ENCODE measurements at regions not wholly inside any gene's neighbourhood (a gene's known extent, or its start where the extent isn't known, plus 50 kb on each side); places are given as distances from the start of the nearest gene placed in this dataset.
"Not testable (repeated sequence)": the region's sequence is repeated elsewhere in the genome, so short reads cannot be mapped to it uniquely, and the experiment has no call there.

- H3K4me1 ChIP-seq (ENCODE audit: control insufficient read depth in 1 of 2, insufficient read depth in 2 of 2, low read length in 2 of 2); H3K27ac ChIP-seq (ENCODE audit: low read depth, low read length); H3K4me2 ChIP-seq (ENCODE audit: low read length); H3K9ac ChIP-seq (ENCODE audit: low read length); H4K91ac ChIP-seq (ENCODE audit: low read depth, low read length); H2BK5ac ChIP-seq (ENCODE audit: low read depth, low read length, poor library complexity); H3K27me3 ChIP-seq (ENCODE audit: insufficient read depth, low read length); H2BK120ac ChIP-seq (ENCODE audit: insufficient read depth, low read length, poor library complexity); H3K79me1 ChIP-seq (ENCODE audit: low read length); H2BK12ac ChIP-seq (ENCODE audit: low read length); H2AFZ ChIP-seq (ENCODE audit: insufficient read depth, low read length, poor library complexity); H4K12ac ChIP-seq (ENCODE audit: low read depth, low read length); H2AK5ac ChIP-seq (ENCODE audit: low read length); H3K4me3 ChIP-seq (ENCODE audit: low read depth, low read length); H3K14ac ChIP-seq (ENCODE audit: low read length); H3K23ac ChIP-seq (ENCODE audit: low read length); H4K8ac ChIP-seq (ENCODE audit: low read depth, low read length); H3K4ac ChIP-seq (ENCODE audit: low read depth, low read length); H3K79me2 ChIP-seq (ENCODE audit: control insufficient read depth, insufficient read depth, low read length, poor library complexity); H3K36me3 ChIP-seq (ENCODE audit: control insufficient read depth in 1 of 2, insufficient read depth in 2 of 2, low read length in 2 of 2); DNase-seq; H3K18ac ChIP-seq (ENCODE audit: low read length); H3K9me3 ChIP-seq (ENCODE audit: insufficient read depth, low read depth, low read length): not testable (repeated sequence)
- WGBS (ENCODE audit: extremely low coverage, insufficient coverage, insufficient read length), result no CpG with 5 or more reads among the region's 17 CpGs
Observed at GRCh38 chr4:154907345-154908045, 126.4 kb downstream of the RBM46 start.

- no peak overlapping the region for H4K91ac ChIP-seq (ENCODE audit: low read depth, low read length)
- H4K8ac ChIP-seq (ENCODE audit: low read depth, low read length), result no peak overlapping the region
- H4K12ac ChIP-seq (ENCODE audit: low read depth, low read length), result no peak overlapping the region
- no peak for DNase-seq
- no peaks in the 10 kb centered on the region for H3K36me3 ChIP-seq (ENCODE audit: control insufficient read depth in 1 of 2, insufficient read depth in 2 of 2, low read length in 2 of 2)
- no peak overlapping the region for H3K14ac ChIP-seq (ENCODE audit: low read length)
- H2BK5ac ChIP-seq (ENCODE audit: low read depth, low read length, poor library complexity), result no peak overlapping the region
- H3K9ac ChIP-seq (ENCODE audit: low read length), result no peak overlapping the region
- no peak overlapping the region for H2BK120ac ChIP-seq (ENCODE audit: insufficient read depth, low read length, poor library complexity)
- H2AK5ac ChIP-seq (ENCODE audit: low read length), result no peak overlapping the region
- no peak overlapping the region for H3K4me3 ChIP-seq (ENCODE audit: low read depth, low read length)
- no peaks in the 10 kb centered on the region for H3K79me1 ChIP-seq (ENCODE audit: low read length)
- no peak overlapping the region for H3K27ac ChIP-seq (ENCODE audit: low read depth, low read length)
- no peaks in the 10 kb centered on the region for H3K9me3 ChIP-seq (ENCODE audit: insufficient read depth, low read depth, low read length)
- no peak overlapping the region for H2AFZ ChIP-seq (ENCODE audit: insufficient read depth, low read length, poor library complexity)
- no peak overlapping the region for H3K23ac ChIP-seq (ENCODE audit: low read length)
- no peak overlapping the region for H2BK12ac ChIP-seq (ENCODE audit: low read length)
- no peak overlapping the region for H3K4me2 ChIP-seq (ENCODE audit: low read length)
- H3K4ac ChIP-seq (ENCODE audit: low read depth, low read length), result no peak overlapping the region
- H3K4me1 ChIP-seq (ENCODE audit: control insufficient read depth in 1 of 2, insufficient read depth in 2 of 2, low read length in 2 of 2), result no peaks in the 10 kb centered on the region
- H3K18ac ChIP-seq (ENCODE audit: low read length), result no peak overlapping the region
- no peaks in the 10 kb centered on the region for H3K27me3 ChIP-seq (ENCODE audit: insufficient read depth, low read length)
- WGBS (ENCODE audit: extremely low coverage, insufficient coverage, insufficient read length), result no CpG with 5 or more reads among the region's 1 CpG
- no peaks in the 10 kb centered on the region for H3K79me2 ChIP-seq (ENCODE audit: control insufficient read depth, insufficient read depth, low read length, poor library complexity)
Observed at GRCh38 chr4:154908168-154908567, 127.1 kb downstream of the RBM46 start.

GRCh38 chr4:154911097-154911496, 130.0 kb downstream of the RBM46 start:
- H2BK120ac ChIP-seq (ENCODE audit: insufficient read depth, low read length, poor library complexity), result no peak overlapping the region
- no peak overlapping the region for H3K4ac ChIP-seq (ENCODE audit: low read depth, low read length)
- no CpG with 5 or more reads among the region's 1 CpG for WGBS (ENCODE audit: extremely low coverage, insufficient coverage, insufficient read length)
- no peak overlapping the region for H3K14ac ChIP-seq (ENCODE audit: low read length)
- H3K79me1 ChIP-seq (ENCODE audit: low read length), result no peaks in the 10 kb centered on the region
- no peak overlapping the region for H4K91ac ChIP-seq (ENCODE audit: low read depth, low read length)
- H2BK12ac ChIP-seq (ENCODE audit: low read length), result no peak overlapping the region
- no peak overlapping the region for H3K23ac ChIP-seq (ENCODE audit: low read length)
- no peak overlapping the region for H2AFZ ChIP-seq (ENCODE audit: insufficient read depth, low read length, poor library complexity)
- H3K27ac ChIP-seq (ENCODE audit: low read depth, low read length), result no peak overlapping the region
- no peak overlapping the region for H4K8ac ChIP-seq (ENCODE audit: low read depth, low read length)
- no peaks in the 10 kb centered on the region for H3K27me3 ChIP-seq (ENCODE audit: insufficient read depth, low read length)
- H3K9ac ChIP-seq (ENCODE audit: low read length), result no peak overlapping the region
- no peaks in the 10 kb centered on the region for H3K79me2 ChIP-seq (ENCODE audit: control insufficient read depth, insufficient read depth, low read length, poor library complexity)
- no peak overlapping the region for H4K12ac ChIP-seq (ENCODE audit: low read depth, low read length)
- no peak overlapping the region for H2BK5ac ChIP-seq (ENCODE audit: low read depth, low read length, poor library complexity)
- no peak for DNase-seq
- no peak overlapping the region for H3K18ac ChIP-seq (ENCODE audit: low read length)
- H3K4me3 ChIP-seq (ENCODE audit: low read depth, low read length), result no peak overlapping the region
- no peaks in the 10 kb centered on the region for H3K9me3 ChIP-seq (ENCODE audit: insufficient read depth, low read depth, low read length)
- H2AK5ac ChIP-seq (ENCODE audit: low read length), result no peak overlapping the region
- no peaks in the 10 kb centered on the region for H3K36me3 ChIP-seq (ENCODE audit: control insufficient read depth in 1 of 2, insufficient read depth in 2 of 2, low read length in 2 of 2)
- H3K4me1 ChIP-seq (ENCODE audit: control insufficient read depth in 1 of 2, insufficient read depth in 2 of 2, low read length in 2 of 2), result no peaks in the 10 kb centered on the region
- H3K4me2 ChIP-seq (ENCODE audit: low read length), result no peak overlapping the region

GRCh38 chr4:154911608-154912098, 130.6 kb downstream of the RBM46 start:
- DNase-seq, result no peak
- H3K36me3 ChIP-seq (ENCODE audit: control insufficient read depth in 1 of 2, insufficient read depth in 2 of 2, low read length in 2 of 2), result no peaks in the 10 kb centered on the region
- no peak overlapping the region for H2BK12ac ChIP-seq (ENCODE audit: low read length)
- H3K79me2 ChIP-seq (ENCODE audit: control insufficient read depth, insufficient read depth, low read length, poor library complexity), result no peaks in the 10 kb centered on the region
- H4K12ac ChIP-seq (ENCODE audit: low read depth, low read length), result no peak overlapping the region
- no peak overlapping the region for H3K18ac ChIP-seq (ENCODE audit: low read length)
- H2BK5ac ChIP-seq (ENCODE audit: low read depth, low read length, poor library complexity), result no peak overlapping the region
- no peak overlapping the region for H2BK120ac ChIP-seq (ENCODE audit: insufficient read depth, low read length, poor library complexity)
- H3K4me3 ChIP-seq (ENCODE audit: low read depth, low read length), result no peak overlapping the region
- no peak overlapping the region for H4K91ac ChIP-seq (ENCODE audit: low read depth, low read length)
- WGBS (ENCODE audit: extremely low coverage, insufficient coverage, insufficient read length), result no CpG with 5 or more reads among the region's 3 CpGs
- no peak overlapping the region for H2AK5ac ChIP-seq (ENCODE audit: low read length)
- no peak overlapping the region for H3K4me2 ChIP-seq (ENCODE audit: low read length)
- no peak overlapping the region for H3K27ac ChIP-seq (ENCODE audit: low read depth, low read length)
- no peaks in the 10 kb centered on the region for H3K4me1 ChIP-seq (ENCODE audit: control insufficient read depth in 1 of 2, insufficient read depth in 2 of 2, low read length in 2 of 2)
- H3K14ac ChIP-seq (ENCODE audit: low read length), result no peak overlapping the region
- no peak overlapping the region for H4K8ac ChIP-seq (ENCODE audit: low read depth, low read length)
- H3K23ac ChIP-seq (ENCODE audit: low read length), result no peak overlapping the region
- no peaks in the 10 kb centered on the region for H3K9me3 ChIP-seq (ENCODE audit: insufficient read depth, low read depth, low read length)
- no peak overlapping the region for H3K9ac ChIP-seq (ENCODE audit: low read length)
- H3K4ac ChIP-seq (ENCODE audit: low read depth, low read length), result no peak overlapping the region
- H3K27me3 ChIP-seq (ENCODE audit: insufficient read depth, low read length), result no peaks in the 10 kb centered on the region
- H2AFZ ChIP-seq (ENCODE audit: insufficient read depth, low read length, poor library complexity), result no peak overlapping the region
- no peaks in the 10 kb centered on the region for H3K79me1 ChIP-seq (ENCODE audit: low read length)
